Kidney (tissue), 13 donors: ENCODE measurements at regions not wholly inside any gene's neighbourhood (a gene's known extent, or its start where the extent isn't known, plus 50 kb on each side); places are given as distances from the start of the nearest gene placed in this dataset.

Source experiments
- DNase-seq, 5 donors: peaks; one replicate each; pipeline ENCODE4 v3.0.0-alpha.2; 2013 to 2020
- FAIRE-seq: peaks from 2 replicates; lab custom pipeline; 2012; peaks lifted over from hg19 to GRCh38; lab: Jason Lieb, UNC
- H3K27ac ChIP-seq, 2 donors: one replicate each; pipeline ENCODE4 v1.7.0; 2013; ENCODE audit warnings: low read depth in 2 of 2, low read length in 2 of 2, inconsistent platforms in 1 of 2
- H3K27me3 ChIP-seq: one replicate; pipeline ENCODE4 v1.7.1; 2013; ENCODE audit warnings: low read length, inconsistent platforms; ENCODE audit not compliant: control insufficient read depth, insufficient read depth
- H3K36me3 ChIP-seq, 3 donors: one replicate each; pipeline versions ENCODE4 v1.7.0 to v1.7.1; 2013; ENCODE audit warnings: low read length in 3 of 3, control low read depth in 1 of 3, inconsistent platforms in 1 of 3; ENCODE audit not compliant: insufficient read depth in 3 of 3, control insufficient read depth in 2 of 3
- H3K4me1 ChIP-seq, 3 donors: one replicate each; pipeline versions ENCODE4 v1.7.0 to v1.7.1; 2013; ENCODE audit warnings: low read length in 3 of 3, inconsistent platforms in 1 of 3, low read depth in 1 of 3; ENCODE audit not compliant: control insufficient read depth in 2 of 3, insufficient read depth in 2 of 3
- H3K4me3 ChIP-seq, 3 donors: one replicate each; pipeline versions ENCODE4 v1.7.0 to v1.8.1; 2013; ENCODE audit warnings: low read length in 3 of 3, control low read depth in 1 of 3, inconsistent platforms in 1 of 3
- H3K9ac ChIP-seq, 3 donors: one replicate each; pipeline versions ENCODE4 v1.7.0 to v1.7.1; 2013; ENCODE audit warnings: low read length in 3 of 3, control low read depth in 1 of 3, inconsistent platforms in 1 of 3
- H3K9me3 ChIP-seq, 3 donors: one replicate each; pipeline versions ENCODE4 v1.7.0 to v1.7.1; 2013; ENCODE audit warnings: low read length in 3 of 3, control low read depth in 1 of 3, inconsistent platforms in 1 of 3; ENCODE audit not compliant: control insufficient read depth in 2 of 3, insufficient read depth in 1 of 3
- CTCF ChIP-seq: IDR thresholded peaks from 3 replicates; pipeline ENCODE4 v1.5.1; 2012; ENCODE audit warnings: mild to moderate bottlenecking, moderate library complexity, borderline replicate concordance; ENCODE audit not compliant: insufficient read depth; ENCODE audit errors: extremely low read depth
- intact Hi-C: fragments of 100-400 bp; cut with DNase I; formaldehyde crosslinking; loops from one replicate; pipeline ENCODE4 v1.11.1; 2022
- donor health status: control.
- donor health status: control.
- donor health status: control.
- donor health status: control.
- donor health status: control.
- donor health status: DM: yes; HTN: yes; CAD: no.
- donor health status: Normal renal cell carcinoma (clear cell type).

- Histone ChIP-seq H3K9me3 (no peaks in the 10 kb centered on the region), H3K36me3 (no peaks in the 10 kb centered on the region), H3K27ac (no peak overlapping the region), H3K27me3 (no peaks in the 10 kb centered on the region), H3K4me3 (no peak overlapping the region), H3K9ac (no peak overlapping the region), H3K4me1 (no peaks in the 10 kb centered on the region)
- no peak for DNase-seq
- TF ChIP-seq CTCF, result no peak
- intact Hi-C loops, result no loop called here
- no peak for FAIRE-seq
Observed at GRCh38 chr6:145540741-145541140, 194.6 kb downstream of the EPM2A start.

- Histone ChIP-seq H3K9me3 (no peaks in the 10 kb centered on the region), H3K4me1 (no peaks in the 10 kb centered on the region), H3K9ac (no peak overlapping the region), H3K36me3 (no peaks in the 10 kb centered on the region), H3K27ac (no peak overlapping the region), H3K4me3 (no peak overlapping the region), H3K27me3 (no peaks in the 10 kb centered on the region)
- FAIRE-seq (no peak), DNase-seq (no peak)
- intact Hi-C loops, result no loop called here
- TF ChIP-seq CTCF, result no peak
Observed at GRCh38 chr6:145544041-145544440, 191.3 kb downstream of the EPM2A start.

GRCh38 chr6:145544514-145544913 is 190.8 kb downstream of the EPM2A start:
- H3K4me3 ChIP-seq, result no peak overlapping the region
- H3K4me1 ChIP-seq, result no peaks in the 10 kb centered on the region
- no peak overlapping the region for H3K27ac ChIP-seq
- no peaks in the 10 kb centered on the region for H3K36me3 ChIP-seq
- H3K9ac ChIP-seq, result no peak overlapping the region
- intact Hi-C loops, result no loop called here
- H3K27me3 ChIP-seq, result no peaks in the 10 kb centered on the region
- no peak for FAIRE-seq
- no peak for DNase-seq
- no peak for TF ChIP-seq CTCF
- H3K9me3 ChIP-seq, result no peaks in the 10 kb centered on the region

- H3K27me3 ChIP-seq, result no peaks in the 10 kb centered on the region
- FAIRE-seq (no peak), DNase-seq (no peak)
- no peaks in the 10 kb centered on the region for H3K9me3 ChIP-seq
- H3K9ac ChIP-seq, result no peak overlapping the region
- no peak for TF ChIP-seq CTCF
- no peak overlapping the region for H3K4me3 ChIP-seq
- no peaks in the 10 kb centered on the region for H3K4me1 ChIP-seq
- no peaks in the 10 kb centered on the region for H3K36me3 ChIP-seq
- no peak overlapping the region for H3K27ac ChIP-seq
- intact Hi-C loops, result no loop called here
Observed at GRCh38 chr6:145546265-145546664, 189.1 kb downstream of the EPM2A start.
